ENCODE measurements at regions not wholly inside any gene's neighbourhood (a gene's known extent, or its start where the extent isn't known, plus 50 kb on each side); places are given as distances from the start of the nearest gene placed in this dataset.

DNA sequence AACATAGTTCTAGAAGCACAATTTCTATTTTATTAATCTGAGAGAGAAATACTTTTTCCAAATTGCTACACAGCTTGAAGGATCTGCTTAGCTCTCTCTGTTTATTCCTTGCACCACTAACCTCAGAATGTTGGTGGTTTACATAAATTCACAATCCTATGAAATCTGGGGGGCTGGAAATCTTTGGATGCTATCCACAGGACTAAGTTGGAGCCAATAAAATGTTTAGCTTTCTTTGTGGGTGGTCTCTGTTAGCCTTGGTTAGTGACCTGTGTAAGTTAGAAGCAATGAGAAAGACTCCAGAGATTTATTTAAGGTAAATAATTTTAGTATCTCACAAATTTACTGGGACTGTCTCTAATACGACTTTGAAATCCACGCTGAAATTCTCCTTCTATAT is 418.1 kb downstream of the ADGRL2 start:
- no peak for ATAC-seq
- intact Hi-C loops (cut with DNase I) = no loop called here
- H3K36me3 ChIP-seq = no peaks in the 10 kb centered on the region

DNA sequence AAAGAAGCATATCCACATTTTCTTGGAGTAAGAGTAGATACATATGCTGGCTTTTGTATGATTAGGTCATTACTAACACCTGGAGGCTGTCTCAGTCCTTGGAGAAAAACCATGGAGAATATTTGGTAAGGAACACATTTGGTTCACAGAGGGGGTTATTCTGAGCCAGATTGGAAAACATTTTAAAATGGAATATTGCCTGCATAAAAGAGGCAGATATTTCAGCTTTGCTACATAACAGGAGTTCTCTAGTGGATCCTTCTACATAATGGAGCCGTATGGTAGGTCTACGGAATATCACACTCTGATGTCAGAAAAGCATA is 415.1 kb downstream of the ADGRL2 start:
- TF ChIP-seq, protein P1, sequence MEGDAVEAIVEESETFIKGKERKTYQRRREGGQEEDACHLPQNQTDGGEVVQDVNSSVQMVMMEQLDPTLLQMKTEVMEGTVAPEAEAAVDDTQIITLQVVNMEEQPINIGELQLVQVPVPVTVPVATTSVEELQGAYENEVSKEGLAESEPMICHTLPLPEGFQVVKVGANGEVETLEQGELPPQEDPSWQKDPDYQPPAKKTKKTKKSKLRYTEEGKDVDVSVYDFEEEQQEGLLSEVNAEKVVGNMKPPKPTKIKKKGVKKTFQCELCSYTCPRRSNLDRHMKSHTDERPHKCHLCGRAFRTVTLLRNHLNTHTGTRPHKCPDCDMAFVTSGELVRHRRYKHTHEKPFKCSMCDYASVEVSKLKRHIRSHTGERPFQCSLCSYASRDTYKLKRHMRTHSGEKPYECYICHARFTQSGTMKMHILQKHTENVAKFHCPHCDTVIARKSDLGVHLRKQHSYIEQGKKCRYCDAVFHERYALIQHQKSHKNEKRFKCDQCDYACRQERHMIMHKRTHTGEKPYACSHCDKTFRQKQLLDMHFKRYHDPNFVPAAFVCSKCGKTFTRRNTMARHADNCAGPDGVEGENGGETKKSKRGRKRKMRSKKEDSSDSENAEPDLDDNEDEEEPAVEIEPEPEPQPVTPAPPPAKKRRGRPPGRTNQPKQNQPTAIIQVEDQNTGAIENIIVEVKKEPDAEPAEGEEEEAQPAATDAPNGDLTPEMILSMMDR (IDR thresholded peaks at IDR 0.05) = no peak
- no peaks in the 10 kb centered on the region for H3K4me1 ChIP-seq
- H3K27ac ChIP-seq = no peak overlapping the region
- no peaks in the 10 kb centered on the region for H3K27me3 ChIP-seq (ENCODE audit: low read depth)
- DNase-seq (no peak), ATAC-seq (no peak)
- intact Hi-C loops (cut with DNase I) = no loop called here
- no peaks in the 10 kb centered on the region for H3K9me3 ChIP-seq
- no peaks in the 10 kb centered on the region for H3K36me3 ChIP-seq
- H3K4me3 ChIP-seq = no peak overlapping the region

More for the DNA sequence above, 418.1 kb downstream of the ADGRL2 start:
- no peaks in the 10 kb centered on the region for H3K27me3 ChIP-seq (ENCODE audit: low read depth)
- no peak for DNase-seq
- H3K27ac ChIP-seq = no peak overlapping the region
- no peak overlapping the region for H3K4me3 ChIP-seq
- TF ChIP-seq, protein P1 (IDR thresholded peaks at IDR 0.05) = no peak
- H3K9me3 ChIP-seq = no peaks in the 10 kb centered on the region
- H3K4me1 ChIP-seq = no peaks in the 10 kb centered on the region

DNA sequence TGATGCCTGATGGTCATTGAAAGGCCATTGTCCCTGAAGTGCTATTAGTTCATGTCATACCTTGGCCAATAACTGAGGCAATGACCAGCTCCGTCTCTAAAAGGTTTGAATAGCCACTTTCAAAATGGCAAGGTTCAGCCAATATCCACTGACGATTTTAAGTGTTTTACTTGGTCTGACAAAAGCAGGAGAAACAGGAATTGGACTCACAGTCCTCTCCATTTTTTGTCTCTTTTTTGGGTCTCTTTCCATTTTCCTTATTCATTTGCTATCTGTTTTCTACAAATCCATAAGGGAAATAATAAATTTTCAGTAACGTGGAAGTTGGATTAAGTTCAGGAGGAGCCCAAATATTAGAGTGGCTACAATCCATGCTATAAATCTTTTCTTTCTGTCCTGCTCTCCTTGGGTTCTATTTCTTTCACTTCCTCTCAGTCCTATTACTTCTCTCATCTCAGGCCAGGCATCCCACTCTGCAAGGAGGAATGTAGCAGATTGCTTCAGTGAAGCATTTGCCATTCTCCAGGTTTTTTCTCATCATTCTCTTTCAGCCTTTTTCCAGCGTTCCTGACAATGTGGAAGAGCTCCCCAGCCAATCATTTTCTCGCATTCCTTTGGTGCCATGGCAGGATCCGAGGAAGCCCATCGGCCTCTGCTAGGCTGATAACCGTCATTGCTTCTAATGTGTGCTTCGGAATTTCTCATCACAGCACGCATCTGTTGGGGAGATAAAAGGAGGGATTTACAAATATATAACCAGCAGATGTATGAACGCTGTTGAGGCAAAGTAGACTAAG is 414.5 kb downstream of the ADGRL2 start:
- Histone ChIP-seq H3K4me1 (no peaks in the 10 kb centered on the region), H3K27me3 (ENCODE audit: low read depth) (no peaks in the 10 kb centered on the region), H3K9me3 (no peaks in the 10 kb centered on the region), H3K4me3 (no peak overlapping the region), H3K27ac (no peak overlapping the region), H3K36me3 (no peaks in the 10 kb centered on the region)
- ATAC-seq (no peak), DNase-seq (no peak)
- intact Hi-C loops (cut with DNase I) = no loop called here
- TF ChIP-seq, protein P1 (IDR thresholded peaks at IDR 0.05) = no peak

DNA sequence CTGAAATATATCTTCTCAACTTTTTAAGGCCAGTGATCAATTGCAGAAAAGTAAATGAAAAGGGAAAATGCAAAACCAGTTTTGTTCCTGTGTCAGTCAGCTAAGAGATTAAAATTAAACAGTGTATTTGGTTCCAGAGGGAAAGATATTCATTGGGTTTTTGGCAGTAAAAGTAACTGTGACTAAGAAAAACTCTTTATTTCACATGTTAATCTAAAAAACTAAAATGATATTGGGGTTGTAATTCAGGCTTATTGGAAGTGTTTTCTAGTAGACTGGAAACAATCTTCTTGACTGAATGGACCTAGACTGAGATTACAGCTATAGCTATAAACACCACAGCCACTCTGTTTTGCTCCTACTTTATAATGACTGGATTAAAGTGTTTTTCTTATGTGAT is 413.9 kb downstream of the ADGRL2 start:
- intact Hi-C loops (cut with DNase I) = no loop called here
- TF ChIP-seq, protein P1 (IDR thresholded peaks at IDR 0.05) = no peak
- ATAC-seq = no peak

DNA sequence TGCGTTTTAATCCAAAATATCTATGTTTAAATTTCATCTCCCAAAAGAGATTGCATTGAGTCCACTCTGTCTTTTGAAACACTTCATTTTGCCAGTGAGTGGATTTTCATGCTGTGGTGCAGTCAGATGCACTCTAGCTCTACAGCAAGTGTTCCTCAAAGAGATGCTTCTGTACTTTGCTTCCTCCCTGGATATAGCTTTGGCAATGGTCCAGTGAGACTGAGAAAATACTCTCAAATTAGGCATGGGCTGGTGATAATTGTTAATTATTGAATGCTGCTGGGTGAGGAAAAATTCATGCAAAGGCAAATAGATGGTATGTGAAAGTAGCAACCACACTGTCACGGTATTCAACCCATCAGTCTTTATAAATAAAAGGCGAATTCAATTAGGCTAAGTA is 396.9 kb downstream of the ADGRL2 start:
- no peaks in the 10 kb centered on the region for H3K9me3 ChIP-seq
- DNase-seq (no peak), ATAC-seq (no peak)
- intact Hi-C loops (cut with DNase I) = no loop called here
- H3K27me3 ChIP-seq (ENCODE audit: low read depth) = no peaks in the 10 kb centered on the region
- H3K4me3 ChIP-seq = no peak overlapping the region
- H3K27ac ChIP-seq = no peak overlapping the region
- TF ChIP-seq, protein P1 (IDR thresholded peaks at IDR 0.05) = no peak
- H3K36me3 ChIP-seq = no peaks in the 10 kb centered on the region
- no peaks in the 10 kb centered on the region for H3K4me1 ChIP-seq

More for the DNA sequence above, 413.9 kb downstream of the ADGRL2 start:
- H3K27ac ChIP-seq = no peak overlapping the region
- no peaks in the 10 kb centered on the region for H3K4me1 ChIP-seq
- H3K9me3 ChIP-seq = no peaks in the 10 kb centered on the region
- no peak for DNase-seq
- no peaks in the 10 kb centered on the region for H3K27me3 ChIP-seq (ENCODE audit: low read depth)
- no peaks in the 10 kb centered on the region for H3K36me3 ChIP-seq
- H3K4me3 ChIP-seq = no peak overlapping the region
